ENCODE measurements at regions not wholly inside any gene's neighbourhood (a gene's known extent, or its start where the extent isn't known, plus 50 kb on each side); places are given as distances from the start of the nearest gene placed in this dataset.

- Histone ChIP-seq H3K4me3 (ENCODE audit: control insufficient read depth in 2 of 3, extremely low read depth in 1 of 3, insufficient read depth in 2 of 3, low read depth in 1 of 3, low read length in 3 of 3) (no peak overlapping the region), H3K36me3 (ENCODE audit: control insufficient read depth in 2 of 2, extremely low read depth in 1 of 2, insufficient read depth in 2 of 2, low read length in 2 of 2) (no peaks in the 10 kb centered on the region), H4K20me1 (ENCODE audit: control insufficient read depth, extremely low read depth, insufficient read depth, low read length) (no peaks in the 10 kb centered on the region), H3K4me1 (ENCODE audit: control insufficient read depth, extremely low read depth, insufficient read depth, low read length) (no peaks in the 10 kb centered on the region), H3K4me2 (ENCODE audit: control insufficient read depth, extremely low read depth, insufficient read depth, low read depth, low read length) (no peak overlapping the region), H3K9me3 (ENCODE audit: control insufficient read depth, low read depth, low read length) (no peaks in the 10 kb centered on the region), H2AFZ (ENCODE audit: control insufficient read depth, low read length) (no peak overlapping the region), H3K27ac (ENCODE audit: control insufficient read depth, insufficient read depth, low read length) (no peak overlapping the region), H3K27me3 (ENCODE audit: control insufficient read depth, extremely low read depth, insufficient read depth, low read length) (no peaks in the 10 kb centered on the region), H3K9me1 (ENCODE audit: control insufficient read depth, extremely low read depth, insufficient read depth, low read length) (no peaks in the 10 kb centered on the region), H3K9ac (ENCODE audit: control insufficient read depth, extremely low read depth, insufficient read depth, low read length) (no peak overlapping the region), H3K79me2 (ENCODE audit: control insufficient read depth, insufficient read depth, low read length) (no peaks in the 10 kb centered on the region)
- FAIRE-seq (no peak), DNase-seq (ENCODE audit: low read depth, low spot score) (no peak)
- dilution Hi-C loops (cut with MboI; ENCODE audit: extremely low pct_ligation_motif_present, low sequenced_read_pairs) = no loop called here
- TF ChIP-seq EZH2 (IDR thresholded peaks at IDR 0.05; ENCODE audit: low read length) (no peak), CTCF (optimal IDR thresholded peaks at IDR 0.05 in 1 of 3, IDR thresholded peaks at IDR 0.05 in 1 of 3, conservative IDR thresholded peaks at IDR 0.05 in 1 of 3; ENCODE audit: extremely low read depth in 1 of 3, insufficient read depth in 2 of 3, low read length in 3 of 3) (no peak)
Measured at GRCh38 chr4:175351473-175351872, 433.3 kb downstream of the ADAM29 start.

GRCh38 chr4:175369087-175369486, 443.0 kb downstream of the GPM6A start:
- Histone ChIP-seq H2AFZ (ENCODE audit: control insufficient read depth, low read length) (no peak overlapping the region), H3K4me3 (ENCODE audit: control insufficient read depth in 2 of 3, extremely low read depth in 1 of 3, insufficient read depth in 2 of 3, low read depth in 1 of 3, low read length in 3 of 3) (no peak overlapping the region), H3K9me3 (ENCODE audit: control insufficient read depth, low read depth, low read length) (no peaks in the 10 kb centered on the region), H3K4me2 (ENCODE audit: control insufficient read depth, extremely low read depth, insufficient read depth, low read depth, low read length) (no peak overlapping the region), H3K79me2 (ENCODE audit: control insufficient read depth, insufficient read depth, low read length) (no peaks in the 10 kb centered on the region), H4K20me1 (ENCODE audit: control insufficient read depth, extremely low read depth, insufficient read depth, low read length) (no peaks in the 10 kb centered on the region), H3K4me1 (ENCODE audit: control insufficient read depth, extremely low read depth, insufficient read depth, low read length) (no peaks in the 10 kb centered on the region), H3K9me1 (ENCODE audit: control insufficient read depth, extremely low read depth, insufficient read depth, low read length) (no peaks in the 10 kb centered on the region), H3K27ac (ENCODE audit: control insufficient read depth, insufficient read depth, low read length) (no peak overlapping the region), H3K36me3 (ENCODE audit: control insufficient read depth in 2 of 2, extremely low read depth in 1 of 2, insufficient read depth in 2 of 2, low read length in 2 of 2) (no peaks in the 10 kb centered on the region), H3K9ac (ENCODE audit: control insufficient read depth, extremely low read depth, insufficient read depth, low read length) (no peak overlapping the region), H3K27me3 (ENCODE audit: control insufficient read depth, extremely low read depth, insufficient read depth, low read length) (no peaks in the 10 kb centered on the region)
- TF ChIP-seq CTCF (optimal IDR thresholded peaks at IDR 0.05 in 1 of 3, IDR thresholded peaks at IDR 0.05 in 1 of 3, conservative IDR thresholded peaks at IDR 0.05 in 1 of 3; ENCODE audit: extremely low read depth in 1 of 3, insufficient read depth in 2 of 3, low read length in 3 of 3) = no peak
- no peak for TF ChIP-seq EZH2 (IDR thresholded peaks at IDR 0.05; ENCODE audit: low read length)
- DNase-seq (ENCODE audit: low read depth, low spot score) = no peak
- FAIRE-seq = no peak
- dilution Hi-C loops (cut with MboI; ENCODE audit: extremely low pct_ligation_motif_present, low sequenced_read_pairs) = no loop called here

All from keratinocyte (primary cell).